ENCODE measurements at regions not wholly inside any gene's neighbourhood (a gene's known extent, or its start where the extent isn't known, plus 50 kb on each side); places are given as distances from the start of the nearest gene placed in this dataset.

DNA sequence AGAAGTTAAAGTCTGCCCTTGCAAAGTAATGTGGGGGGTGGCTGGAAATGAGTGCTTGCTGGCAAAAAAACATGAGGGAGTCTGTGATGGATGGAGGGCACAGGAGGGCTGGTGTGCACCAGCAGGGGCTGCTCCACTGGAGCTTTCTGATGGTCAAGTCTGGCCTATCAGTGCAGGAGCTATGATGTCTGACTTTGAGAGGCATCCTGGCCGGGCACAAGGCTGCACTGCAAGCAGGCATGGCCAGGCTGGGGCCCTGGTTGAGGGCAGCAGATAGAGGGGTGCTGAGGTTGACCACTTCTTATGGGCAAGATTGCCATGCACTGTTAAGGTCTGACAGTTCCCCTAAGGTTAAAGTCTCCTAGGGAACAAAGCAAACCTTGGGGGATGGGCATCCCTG, 1140.2 kb downstream of the FAM133A start:
- Histone ChIP-seq H3K4me3 (ENCODE audit: insufficient read depth, low read length) (no peak overlapping the region), H2AFZ (ENCODE audit: low read length) (no peak overlapping the region), H3K36me3 (ENCODE audit: insufficient read depth, low read length) (no peaks in the 10 kb centered on the region), H4K20me1 (ENCODE audit: insufficient read depth, low read length) (no peaks in the 10 kb centered on the region), H3K27ac (ENCODE audit: low read depth, low read length) (no peak overlapping the region), H3K4me2 (ENCODE audit: insufficient read depth, low read length) (no peak overlapping the region), H3K27me3 (ENCODE audit: insufficient read depth, low read length) (no peaks in the 10 kb centered on the region), H3K79me2 (ENCODE audit: insufficient read depth, low read length) (no peaks in the 10 kb centered on the region), H3K4me1 (ENCODE audit: insufficient read depth, low read length) (no peaks in the 10 kb centered on the region), H3K9me3 (ENCODE audit: low read depth, low read length) (no peaks in the 10 kb centered on the region)
- DNase-seq (ENCODE audit: insufficient read length, low spot score, missing footprints) = no peak
- TF ChIP-seq, protein P1, sequence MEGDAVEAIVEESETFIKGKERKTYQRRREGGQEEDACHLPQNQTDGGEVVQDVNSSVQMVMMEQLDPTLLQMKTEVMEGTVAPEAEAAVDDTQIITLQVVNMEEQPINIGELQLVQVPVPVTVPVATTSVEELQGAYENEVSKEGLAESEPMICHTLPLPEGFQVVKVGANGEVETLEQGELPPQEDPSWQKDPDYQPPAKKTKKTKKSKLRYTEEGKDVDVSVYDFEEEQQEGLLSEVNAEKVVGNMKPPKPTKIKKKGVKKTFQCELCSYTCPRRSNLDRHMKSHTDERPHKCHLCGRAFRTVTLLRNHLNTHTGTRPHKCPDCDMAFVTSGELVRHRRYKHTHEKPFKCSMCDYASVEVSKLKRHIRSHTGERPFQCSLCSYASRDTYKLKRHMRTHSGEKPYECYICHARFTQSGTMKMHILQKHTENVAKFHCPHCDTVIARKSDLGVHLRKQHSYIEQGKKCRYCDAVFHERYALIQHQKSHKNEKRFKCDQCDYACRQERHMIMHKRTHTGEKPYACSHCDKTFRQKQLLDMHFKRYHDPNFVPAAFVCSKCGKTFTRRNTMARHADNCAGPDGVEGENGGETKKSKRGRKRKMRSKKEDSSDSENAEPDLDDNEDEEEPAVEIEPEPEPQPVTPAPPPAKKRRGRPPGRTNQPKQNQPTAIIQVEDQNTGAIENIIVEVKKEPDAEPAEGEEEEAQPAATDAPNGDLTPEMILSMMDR (IDR thresholded peaks at IDR 0.05; ENCODE audit: extremely low read depth, low read depth, low read length) = no peak

- Histone ChIP-seq H3K4me3 (ENCODE audit: insufficient read depth, low read length) (no peak overlapping the region), H3K27me3 (ENCODE audit: insufficient read depth, low read length) (no peaks in the 10 kb centered on the region), H3K36me3 (ENCODE audit: insufficient read depth, low read length) (no peaks in the 10 kb centered on the region), H2AFZ (ENCODE audit: low read length) (no peak overlapping the region), H3K4me2 (ENCODE audit: insufficient read depth, low read length) (no peak overlapping the region), H3K9me3 (ENCODE audit: low read depth, low read length) (no peaks in the 10 kb centered on the region), H3K27ac (ENCODE audit: low read depth, low read length) (no peak overlapping the region), H4K20me1 (ENCODE audit: insufficient read depth, low read length) (no peaks in the 10 kb centered on the region), H3K4me1 (ENCODE audit: insufficient read depth, low read length) (no peaks in the 10 kb centered on the region), H3K79me2 (ENCODE audit: insufficient read depth, low read length) (no peaks in the 10 kb centered on the region)
- no peak for DNase-seq (ENCODE audit: insufficient read length, low spot score, missing footprints)
- TF ChIP-seq, protein P1 (IDR thresholded peaks at IDR 0.05; ENCODE audit: extremely low read depth, low read depth, low read length) = no peak
These were observed 1156.7 kb downstream of the FAM133A start for GRCh38 chrX:94830717-94831116.

- H3K79me2 ChIP-seq (ENCODE audit: insufficient read depth, low read length) = no peaks in the 10 kb centered on the region
- no peaks in the 10 kb centered on the region for H4K20me1 ChIP-seq (ENCODE audit: insufficient read depth, low read length)
- no peak overlapping the region for H3K27ac ChIP-seq (ENCODE audit: low read depth, low read length)
- no peaks in the 10 kb centered on the region for H3K36me3 ChIP-seq (ENCODE audit: insufficient read depth, low read length)
- no peak overlapping the region for H2AFZ ChIP-seq (ENCODE audit: low read length)
- no peak for DNase-seq (ENCODE audit: insufficient read length, low spot score, missing footprints)
- no peaks in the 10 kb centered on the region for H3K4me1 ChIP-seq (ENCODE audit: insufficient read depth, low read length)
- H3K9me3 ChIP-seq (ENCODE audit: low read depth, low read length) = no peaks in the 10 kb centered on the region
- TF ChIP-seq, protein P1 (IDR thresholded peaks at IDR 0.05; ENCODE audit: extremely low read depth, low read depth, low read length) = peak; percentile 47
- H3K4me2 ChIP-seq (ENCODE audit: insufficient read depth, low read length) = no peak overlapping the region
- no peak overlapping the region for H3K4me3 ChIP-seq (ENCODE audit: insufficient read depth, low read length)
- H3K27me3 ChIP-seq (ENCODE audit: insufficient read depth, low read length) = no peaks in the 10 kb centered on the region
These were observed 1157.4 kb downstream of the FAM133A start for GRCh38 chrX:94831364-94831763.

DNA sequence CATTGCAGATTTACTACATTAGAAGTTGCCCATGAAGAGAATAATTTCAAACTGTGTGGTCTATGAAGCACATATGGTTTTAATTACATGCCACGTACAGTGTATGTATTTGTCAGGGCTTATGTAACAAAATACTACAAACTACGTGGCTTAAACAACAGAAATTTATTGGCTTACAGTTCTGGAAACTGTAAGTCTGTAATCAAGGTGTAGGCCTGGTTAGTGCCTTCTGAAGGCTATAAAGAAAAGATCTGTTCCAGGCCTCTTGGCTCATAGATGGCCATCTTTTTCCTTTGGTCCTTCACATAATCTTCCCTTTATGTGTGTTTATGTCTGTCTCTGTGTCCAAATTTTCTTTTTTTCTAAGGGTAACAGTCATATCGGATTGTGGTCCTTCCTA, 1160.2 kb downstream of the FAM133A start:
- Histone ChIP-seq H3K4me2 (ENCODE audit: insufficient read depth, low read length) (no peak overlapping the region), H3K4me3 (ENCODE audit: insufficient read depth, low read length) (no peak overlapping the region), H3K4me1 (ENCODE audit: insufficient read depth, low read length) (no peaks in the 10 kb centered on the region), H3K79me2 (ENCODE audit: insufficient read depth, low read length) (no peaks in the 10 kb centered on the region), H3K27ac (ENCODE audit: low read depth, low read length) (no peak overlapping the region), H3K27me3 (ENCODE audit: insufficient read depth, low read length) (no peaks in the 10 kb centered on the region), H3K36me3 (ENCODE audit: insufficient read depth, low read length) (no peaks in the 10 kb centered on the region), H3K9me3 (ENCODE audit: low read depth, low read length) (no peaks in the 10 kb centered on the region), H2AFZ (ENCODE audit: low read length) (no peak overlapping the region), H4K20me1 (ENCODE audit: insufficient read depth, low read length) (no peaks in the 10 kb centered on the region)
- TF ChIP-seq, protein P1 (IDR thresholded peaks at IDR 0.05; ENCODE audit: extremely low read depth, low read depth, low read length) = no peak
- no peak for DNase-seq (ENCODE audit: insufficient read length, low spot score, missing footprints)

Measured in osteoblast (primary cell).